OCI-LY1 (cell line): ENCODE measurements at regions not wholly inside any gene's neighbourhood (a gene's known extent, or its start where the extent isn't known, plus 50 kb on each side); places are given as distances from the start of the nearest gene placed in this dataset.

Experiments
- H2AFZ ChIP-seq: fragments of 200-600 bp; sonication (generic), shearing (Covaris generic); 2 replicates; pipeline ENCODE4 v1.6.0; 2014; ENCODE audit warnings: antibody characterized with exemption, mild to moderate bottlenecking, low read length
- H3F3A ChIP-seq: fragments of 200-600 bp; sonication (generic), shearing (Covaris generic); 2 replicates; pipeline ENCODE4 v1.6.0; 2014; ENCODE audit warnings: mild to moderate bottlenecking, antibody characterized with exemption, low read length, moderate library complexity; ENCODE audit not compliant: insufficient read depth
- H3K27ac ChIP-seq: fragments of 200-600 bp; sonication (generic); 2 replicates; pipeline ENCODE4 v1.5.1; 2014; ENCODE audit warnings: low read length, mixed run types, mild to moderate bottlenecking, low read depth; ENCODE audit not compliant: poor library complexity, severe bottlenecking
- H3K27me3 ChIP-seq: fragments of 200-600 bp; sonication (generic); 2 replicates; pipeline ENCODE4 v1.6.0; 2014; ENCODE audit warnings: antibody characterized with exemption, mild to moderate bottlenecking, low read length, moderate library complexity; ENCODE audit not compliant: insufficient read depth
- H3K36me3 ChIP-seq: fragments of 200-600 bp; sonication (generic); 2 replicates; pipeline ENCODE4 v1.6.1; 2014; ENCODE audit warnings: mild to moderate bottlenecking, antibody characterized with exemption, low read length, moderate library complexity, mixed read lengths; ENCODE audit not compliant: insufficient read depth
- H3K4me1 ChIP-seq: fragments of 200-600 bp; sonication (generic); 2 replicates; pipeline ENCODE4 v1.5.1; 2014; ENCODE audit warnings: mild to moderate bottlenecking, low read length, moderate library complexity; ENCODE audit not compliant: insufficient read depth, severe bottlenecking
- H3K4me2 ChIP-seq: fragments of 200-600 bp; sonication (generic), shearing (Covaris generic); 2 replicates; pipeline ENCODE4 v1.6.1; 2014; ENCODE audit warnings: low read length
- H3K4me3 ChIP-seq: fragments of 200-600 bp; sonication (generic); 2 replicates; pipeline ENCODE4 v1.5.1; 2014; ENCODE audit warnings: low read length, low read depth, mild to moderate bottlenecking, mixed read lengths; ENCODE audit not compliant: poor library complexity, severe bottlenecking
- H3K79me2 ChIP-seq: fragments of 200-600 bp; shearing (Covaris generic); 2 replicates; pipeline ENCODE4 v1.6.1; 2016; ENCODE audit warnings: mixed run types, low read length, mixed read lengths; ENCODE audit not compliant: insufficient read depth
- H3K9ac ChIP-seq: fragments of 200-600 bp; sonication (generic), shearing (Covaris generic); 2 replicates; pipeline ENCODE4 v1.6.1; 2014; ENCODE audit warnings: mild to moderate bottlenecking, low read length, mixed read lengths
- H3K9me2 ChIP-seq: fragments of 200-600 bp; sonication (generic), shearing (Covaris generic); 2 replicates; pipeline ENCODE4 v1.6.1; 2014; ENCODE audit warnings: low read depth, mild to moderate bottlenecking, low read length, mixed read lengths
- H3K9me3 ChIP-seq: fragments of 200-600 bp; shearing (Covaris generic); 2 replicates; pipeline ENCODE4 v1.6.1; 2014; ENCODE audit warnings: low read length, mixed read lengths
- H4K20me1 ChIP-seq: fragments of 200-600 bp; sonication (generic), shearing (Covaris generic); 2 replicates; pipeline ENCODE4 v1.6.0; 2016; ENCODE audit warnings: mild to moderate bottlenecking, low read length; ENCODE audit not compliant: insufficient read depth
- EZH2 ChIP-seq: fragments of 200-600 bp; sonication (generic), shearing (Covaris generic); IDR thresholded peaks from 2 replicates; pipeline ENCODE4 v1.8.0; 2017; ENCODE audit warnings: borderline replicate concordance, mixed run types, mild to moderate bottlenecking, antibody characterized with exemption, low read length, moderate library complexity, mixed read lengths
- TF ChIP-seq, protein P1 (sequence below): fragments of 200-600 bp; sonication (generic), shearing (Covaris generic); IDR thresholded peaks from 2 replicates; pipeline ENCODE4 v1.5.1; 2017; ENCODE audit warnings: mild to moderate bottlenecking, antibody characterized with exemption, low read length, moderate library complexity, mixed read lengths

- Histone ChIP-seq H3K4me3 (peak overlapping the region; percentile 43), H3K27ac (peak overlapping the region; percentile 96), H3K9me3 (no peaks in the 10 kb centered on the region), H3K9ac (peak overlapping the region; percentile 68), H4K20me1 (no peaks in the 10 kb centered on the region), H3K27me3 (no peaks in the 10 kb centered on the region), H3K4me1 (peaks cover 77% of the 10 kb centered on the region), H3K4me2 (peak overlapping the region; percentile 70), H2AFZ (no peak overlapping the region), H3K36me3 (no peaks in the 10 kb centered on the region), H3K9me2 (no peaks in the 10 kb centered on the region), H3F3A (no peaks in the 10 kb centered on the region), H3K79me2 (no peaks in the 10 kb centered on the region)
- no peak for TF ChIP-seq EZH2
Measured at GRCh38 chr5:173689171-173689736, 72.8 kb upstream of the BOD1 start.

- Histone ChIP-seq H3K27me3 (no peaks in the 10 kb centered on the region), H3F3A (no peaks in the 10 kb centered on the region), H3K79me2 (no peaks in the 10 kb centered on the region), H3K27ac (peak overlapping the region; percentile 96), H3K9me2 (no peaks in the 10 kb centered on the region), H3K4me2 (peak overlapping the region; percentile 70), H3K4me1 (peaks cover 78% of the 10 kb centered on the region), H4K20me1 (no peaks in the 10 kb centered on the region), H3K36me3 (no peaks in the 10 kb centered on the region), H3K9me3 (no peaks in the 10 kb centered on the region), H3K4me3 (peak overlapping the region; percentile 43), H2AFZ (no peak overlapping the region), H3K9ac (peak overlapping the region; percentile 68)
- TF ChIP-seq EZH2, result no peak
- TF ChIP-seq, protein P1, sequence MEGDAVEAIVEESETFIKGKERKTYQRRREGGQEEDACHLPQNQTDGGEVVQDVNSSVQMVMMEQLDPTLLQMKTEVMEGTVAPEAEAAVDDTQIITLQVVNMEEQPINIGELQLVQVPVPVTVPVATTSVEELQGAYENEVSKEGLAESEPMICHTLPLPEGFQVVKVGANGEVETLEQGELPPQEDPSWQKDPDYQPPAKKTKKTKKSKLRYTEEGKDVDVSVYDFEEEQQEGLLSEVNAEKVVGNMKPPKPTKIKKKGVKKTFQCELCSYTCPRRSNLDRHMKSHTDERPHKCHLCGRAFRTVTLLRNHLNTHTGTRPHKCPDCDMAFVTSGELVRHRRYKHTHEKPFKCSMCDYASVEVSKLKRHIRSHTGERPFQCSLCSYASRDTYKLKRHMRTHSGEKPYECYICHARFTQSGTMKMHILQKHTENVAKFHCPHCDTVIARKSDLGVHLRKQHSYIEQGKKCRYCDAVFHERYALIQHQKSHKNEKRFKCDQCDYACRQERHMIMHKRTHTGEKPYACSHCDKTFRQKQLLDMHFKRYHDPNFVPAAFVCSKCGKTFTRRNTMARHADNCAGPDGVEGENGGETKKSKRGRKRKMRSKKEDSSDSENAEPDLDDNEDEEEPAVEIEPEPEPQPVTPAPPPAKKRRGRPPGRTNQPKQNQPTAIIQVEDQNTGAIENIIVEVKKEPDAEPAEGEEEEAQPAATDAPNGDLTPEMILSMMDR, result peak; percentile 31; the same call in 1 of the 2 replicates
Measured at GRCh38 chr5:173689737-173690360, 73.4 kb upstream of the BOD1 start.

- Histone ChIP-seq H3K36me3 (no peaks in the 10 kb centered on the region), H3K27me3 (no peaks in the 10 kb centered on the region), H3K9me3 (no peaks in the 10 kb centered on the region), H3K4me1 (peaks cover 84% of the 10 kb centered on the region), H3K4me3 (no peak overlapping the region), H3K4me2 (no peak overlapping the region), H3K9ac (no peak overlapping the region), H3K9me2 (no peaks in the 10 kb centered on the region), H3F3A (0 out of 2 replicates have a peak, but pooled peaks cover 6% of the 10 kb centered on the region), H4K20me1 (no peaks in the 10 kb centered on the region), H2AFZ (no peak overlapping the region), H3K27ac (peak overlapping the region; percentile 96), H3K79me2 (no peaks in the 10 kb centered on the region)
- TF ChIP-seq EZH2, result no peak
- TF ChIP-seq, protein P1, result no peak
Measured at GRCh38 chr5:173691931-173692330, 75.5 kb upstream of the BOD1 start.
